G401.6 (cell line): ENCODE measurements at regions not wholly inside any gene's neighbourhood (a gene's known extent, or its start where the extent isn't known, plus 50 kb on each side); places are given as distances from the start of the nearest gene placed in this dataset.
"Not testable (repeated sequence)": the region's sequence is repeated elsewhere in the genome, so short reads cannot be mapped to it uniquely, and the experiment has no call there.

Experiments used
- FAIRE-seq: peaks from 2 replicates; lab custom pipeline; 2012; peaks lifted over from hg19 to GRCh38; lab: Jason Lieb, UNC

GRCh38 chr7:68185631-68186456 lies 1189.2 kb downstream of the TYW1 start:
- no peak for FAIRE-seq

- FAIRE-seq, result no peak
These were observed 1190.9 kb downstream of the TYW1 start for GRCh38 chr7:68187532-68187931.

- FAIRE-seq, result no peak
These were observed 1196.3 kb downstream of the TYW1 start for GRCh38 chr7:68192941-68193340.

- FAIRE-seq, result not testable (repeated sequence)
These were observed 1199.0 kb downstream of the TYW1 start for GRCh38 chr7:68195642-68196041.

GRCh38 chr7:68200051-68200670 lies 1203.5 kb downstream of the TYW1 start:
- no peak for FAIRE-seq

GRCh38 chr7:68203251-68203650 lies 1206.6 kb downstream of the TYW1 start:
- no peak for FAIRE-seq

GRCh38 chr7:68205826-68206225 lies 1209.2 kb downstream of the TYW1 start:
- no peak for FAIRE-seq

GRCh38 chr7:68206946-68207485 lies 1210.4 kb downstream of the TYW1 start:
- FAIRE-seq, result no peak

GRCh38 chr7:68207676-68208075 lies 1211.0 kb downstream of the TYW1 start:
- FAIRE-seq, result no peak

GRCh38 chr7:68209486-68209885 lies 1212.9 kb downstream of the TYW1 start:
- no peak for FAIRE-seq

GRCh38 chr7:68213838-68214237 lies 1217.2 kb downstream of the TYW1 start:
- no peak for FAIRE-seq

- no peak for FAIRE-seq
These were observed 1219.4 kb downstream of the TYW1 start for GRCh38 chr7:68216051-68216450.

- no peak for FAIRE-seq
These were observed 1220.8 kb downstream of the TYW1 start for GRCh38 chr7:68217426-68217825.

- no peak for FAIRE-seq
These were observed 1221.8 kb downstream of the TYW1 start for GRCh38 chr7:68218461-68218860.

GRCh38 chr7:68222311-68222710 lies 1225.7 kb downstream of the TYW1 start:
- FAIRE-seq, result no peak

GRCh38 chr7:68224041-68224741 lies 1227.6 kb downstream of the TYW1 start:
- no peak for FAIRE-seq

- not testable (repeated sequence) for FAIRE-seq
These were observed 1234.4 kb downstream of the TYW1 start for GRCh38 chr7:68231011-68231410.

- FAIRE-seq, result no peak
These were observed 1239.3 kb downstream of the TYW1 start for GRCh38 chr7:68235937-68236336.

GRCh38 chr7:68238204-68238805 lies 1241.7 kb downstream of the TYW1 start:
- FAIRE-seq, result no peak

- FAIRE-seq, result no peak
These were observed 1246.5 kb downstream of the TYW1 start for GRCh38 chr7:68243128-68243527.

GRCh38 chr7:68244389-68244788 lies 1247.8 kb downstream of the TYW1 start:
- no peak for FAIRE-seq

- no peak for FAIRE-seq
These were observed 1249.1 kb downstream of the TYW1 start for GRCh38 chr7:68245688-68246087.
